Coronary artery (tissue), 2 donors: ENCODE measurements at regions not wholly inside any gene's neighbourhood (a gene's known extent, or its start where the extent isn't known, plus 50 kb on each side); places are given as distances from the start of the nearest gene placed in this dataset.

ENCODE experiments used
- DNase-seq: peaks from one replicate; pipeline ENCODE4 v3.0.0-alpha.2; 2017; ENCODE audit warnings: low spot score
- H3K27ac ChIP-seq, 2 donors: fragments of 200-600 bp; sonication (generic); one replicate each; pipeline ENCODE4 v1.5.1; 2016 to 2019
- H3K4me3 ChIP-seq: fragments of 200-600 bp; sonication (generic); 2 replicates; pipeline ENCODE4 v1.5.1; 2016; ENCODE audit warnings: mild to moderate bottlenecking, moderate library complexity
- TF ChIP-seq, protein P1 (sequence below): fragments of 200-600 bp; sonication (generic); IDR thresholded peaks from one replicate; pipeline ENCODE4 v1.5.1; 2019; ENCODE audit warnings: antibody characterized with exemption

GRCh38 chr2:212935752-212936151 is 215.7 kb downstream of the IKZF2 start:
- no peak overlapping the region for H3K27ac ChIP-seq
- DNase-seq: no peak
- TF ChIP-seq, protein P1, sequence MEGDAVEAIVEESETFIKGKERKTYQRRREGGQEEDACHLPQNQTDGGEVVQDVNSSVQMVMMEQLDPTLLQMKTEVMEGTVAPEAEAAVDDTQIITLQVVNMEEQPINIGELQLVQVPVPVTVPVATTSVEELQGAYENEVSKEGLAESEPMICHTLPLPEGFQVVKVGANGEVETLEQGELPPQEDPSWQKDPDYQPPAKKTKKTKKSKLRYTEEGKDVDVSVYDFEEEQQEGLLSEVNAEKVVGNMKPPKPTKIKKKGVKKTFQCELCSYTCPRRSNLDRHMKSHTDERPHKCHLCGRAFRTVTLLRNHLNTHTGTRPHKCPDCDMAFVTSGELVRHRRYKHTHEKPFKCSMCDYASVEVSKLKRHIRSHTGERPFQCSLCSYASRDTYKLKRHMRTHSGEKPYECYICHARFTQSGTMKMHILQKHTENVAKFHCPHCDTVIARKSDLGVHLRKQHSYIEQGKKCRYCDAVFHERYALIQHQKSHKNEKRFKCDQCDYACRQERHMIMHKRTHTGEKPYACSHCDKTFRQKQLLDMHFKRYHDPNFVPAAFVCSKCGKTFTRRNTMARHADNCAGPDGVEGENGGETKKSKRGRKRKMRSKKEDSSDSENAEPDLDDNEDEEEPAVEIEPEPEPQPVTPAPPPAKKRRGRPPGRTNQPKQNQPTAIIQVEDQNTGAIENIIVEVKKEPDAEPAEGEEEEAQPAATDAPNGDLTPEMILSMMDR: no peak
- no peak overlapping the region for H3K4me3 ChIP-seq

DNA sequence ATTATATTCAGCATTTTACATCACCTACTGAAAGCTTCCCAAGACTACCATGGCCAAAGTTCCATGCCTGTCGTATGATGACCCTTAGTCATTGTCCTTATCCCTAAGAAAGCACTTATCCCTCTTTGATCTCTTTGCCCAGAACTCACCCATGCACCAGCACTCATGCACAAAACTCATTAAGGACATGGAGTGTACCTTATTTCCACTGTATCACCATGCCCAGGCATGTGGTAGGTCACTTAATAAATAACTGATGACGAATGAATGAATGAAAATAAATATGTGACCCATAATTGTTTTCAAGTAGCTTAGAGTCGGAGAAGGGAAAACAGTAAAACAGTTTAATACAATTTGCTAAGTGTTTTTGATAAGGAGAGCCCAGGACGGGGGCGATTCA is 220.1 kb downstream of the IKZF2 start:
- no peak for DNase-seq
- Histone ChIP-seq H3K4me3 (no peak overlapping the region), H3K27ac (no peak overlapping the region)
- TF ChIP-seq, protein P1: no peak

GRCh38 chr2:212930556-212931260 is 220.7 kb downstream of the IKZF2 start:
- TF ChIP-seq, protein P1: no peak
- no peak for DNase-seq
- Histone ChIP-seq H3K4me3 (no peak overlapping the region), H3K27ac (no peak overlapping the region)

DNA sequence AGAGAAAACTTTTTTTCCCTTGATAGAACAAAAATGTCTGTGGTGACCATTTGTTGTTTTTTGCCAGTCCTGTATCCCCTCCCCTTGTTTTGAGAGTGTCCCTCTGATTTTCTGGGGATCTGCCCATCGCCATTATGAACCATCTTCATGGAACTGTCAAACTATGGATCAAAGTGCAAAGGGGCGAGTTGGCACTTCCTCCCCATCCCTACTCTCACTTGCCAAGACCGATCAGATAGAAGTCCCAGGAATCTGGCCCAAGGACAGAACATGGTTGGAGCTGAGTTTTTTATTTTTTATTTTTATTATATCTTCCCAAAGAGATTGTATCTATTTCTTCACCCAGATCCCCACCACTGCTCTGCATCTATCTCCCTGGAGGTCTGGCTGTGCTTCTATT is 221.4 kb downstream of the IKZF2 start:
- TF ChIP-seq, protein P1: no peak
- Histone ChIP-seq H3K4me3 (no peak overlapping the region), H3K27ac (no peak overlapping the region)
- no peak for DNase-seq

DNA sequence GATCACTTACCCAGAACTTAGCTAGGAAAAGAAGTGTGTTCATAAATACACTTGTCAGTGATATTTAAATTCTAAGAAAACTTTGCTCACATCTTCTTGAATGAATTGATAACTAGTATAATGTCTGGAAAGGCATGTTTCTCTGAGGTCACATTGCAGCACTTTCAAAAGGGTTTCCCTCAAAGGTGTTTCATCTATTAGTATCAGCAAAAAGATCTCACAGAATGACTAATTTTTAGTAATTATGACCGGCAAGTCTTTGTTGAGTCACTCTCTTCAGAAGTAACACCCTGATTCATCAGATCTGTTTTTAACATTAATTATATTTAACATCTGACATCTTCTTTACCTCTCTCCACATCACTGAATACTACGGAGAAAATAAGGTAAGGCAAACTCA is 222.3 kb downstream of the IKZF2 start:
- TF ChIP-seq, protein P1: no peak
- H3K4me3 ChIP-seq: no peak overlapping the region
- DNase-seq: no peak
- H3K27ac ChIP-seq: peak overlapping the region in 1 of 2 donors; percentile 32

DNA sequence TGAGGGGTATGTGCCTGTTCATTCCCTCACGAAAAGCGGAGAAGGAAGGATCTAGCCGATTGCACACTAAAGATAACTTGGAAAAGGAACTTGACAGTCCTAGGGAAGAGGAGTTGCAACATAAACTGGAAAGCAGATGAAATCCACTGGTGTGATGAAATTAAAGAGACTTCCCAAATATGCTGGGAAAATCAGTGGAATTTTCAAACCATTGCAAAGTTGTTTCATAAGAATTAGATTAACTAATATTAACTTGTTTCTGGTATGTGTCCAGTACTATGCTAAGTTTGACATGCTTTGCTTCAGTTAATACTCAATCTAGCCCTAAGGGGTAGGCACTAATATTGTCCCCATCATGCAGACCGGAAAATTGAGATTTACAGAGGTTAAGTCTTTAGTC is 222.7 kb downstream of the IKZF2 start:
- TF ChIP-seq, protein P1: no peak
- no peak for DNase-seq
- Histone ChIP-seq H3K27ac (peak overlapping the region in 1 of 2 donors; percentile 60), H3K4me3 (no peak overlapping the region)

DNA sequence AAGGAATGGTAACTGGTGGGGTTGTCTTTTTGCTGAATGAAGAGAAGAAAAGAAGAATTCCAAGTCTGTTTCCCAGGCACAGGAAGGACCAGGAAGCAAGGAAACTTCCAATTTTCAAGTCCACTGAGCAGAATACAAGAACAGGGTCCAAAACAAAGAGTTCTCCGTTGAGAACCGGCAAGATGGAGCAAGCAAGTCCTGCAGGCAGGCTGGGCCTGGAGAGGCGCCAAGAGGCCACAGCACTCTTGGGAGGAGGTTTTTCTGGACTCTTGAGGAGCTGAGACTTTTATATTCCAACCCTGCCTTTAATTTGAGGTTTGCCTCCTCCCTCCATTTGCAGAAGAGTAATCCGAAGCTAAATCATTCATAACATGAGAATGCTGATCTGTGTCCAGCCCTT is 224.5 kb downstream of the IKZF2 start:
- TF ChIP-seq, protein P1: no peak
- no peak overlapping the region for H3K4me3 ChIP-seq
- DNase-seq: no peak
- H3K27ac ChIP-seq: no peak overlapping the region
